GM06990 (cell line): ENCODE measurements at regions not wholly inside any gene's neighbourhood (a gene's known extent, or its start where the extent isn't known, plus 50 kb on each side); places are given as distances from the start of the nearest gene placed in this dataset.

Experiments
- DNase-seq: peaks from one replicate; pipeline ENCODE4 v3.0.0-alpha.2; 2011; ENCODE audit not compliant: insufficient read length; ENCODE audit errors: extremely low read depth
- H3K27me3 ChIP-seq: replicated peaks from 2 replicates; pipeline ENCODE4 v1.6.0; 2011; ENCODE audit warnings: low read length; ENCODE audit not compliant: control insufficient read depth, insufficient read depth
- H3K36me3 ChIP-seq: 2 replicates; pipeline ENCODE4 v1.5.1; 2011; ENCODE audit warnings: low read length; ENCODE audit not compliant: control insufficient read depth, insufficient read depth
- H3K4me3 ChIP-seq: replicated peaks from 2 replicates; pipeline ENCODE4 v1.5.1; 2011; ENCODE audit warnings: low read depth, mild to moderate bottlenecking, control low read depth, low read length
- TF ChIP-seq, protein P1 (sequence below): IDR thresholded peaks from 2 replicates; pipeline ENCODE4 v1.5.1; 2011; ENCODE audit warnings: low read length, control low read depth, mild to moderate bottlenecking, inconsistent platforms; ENCODE audit not compliant: insufficient read depth, poor library complexity, severe bottlenecking

DNA sequence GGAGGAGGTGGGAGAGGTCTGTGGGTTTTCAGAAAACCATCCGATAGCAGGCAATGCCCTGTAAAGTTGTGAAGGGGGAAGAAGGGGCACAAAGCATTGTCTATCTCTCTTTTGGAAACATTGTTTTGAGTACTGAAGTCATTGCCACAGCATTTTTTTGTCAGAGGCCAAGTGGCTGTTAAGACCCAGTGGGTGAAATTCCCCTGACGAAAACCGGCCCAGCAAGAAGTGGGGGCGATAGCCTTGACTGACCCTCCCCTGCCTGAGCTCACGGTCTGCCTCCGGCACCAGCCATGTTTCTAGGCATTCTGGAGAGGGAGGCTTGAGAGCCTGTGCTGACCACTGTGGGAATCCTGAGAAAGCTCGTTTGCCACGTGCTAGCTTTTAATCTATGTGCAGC lies 144.7 kb downstream of the RPS24 start:
- TF ChIP-seq, protein P1, sequence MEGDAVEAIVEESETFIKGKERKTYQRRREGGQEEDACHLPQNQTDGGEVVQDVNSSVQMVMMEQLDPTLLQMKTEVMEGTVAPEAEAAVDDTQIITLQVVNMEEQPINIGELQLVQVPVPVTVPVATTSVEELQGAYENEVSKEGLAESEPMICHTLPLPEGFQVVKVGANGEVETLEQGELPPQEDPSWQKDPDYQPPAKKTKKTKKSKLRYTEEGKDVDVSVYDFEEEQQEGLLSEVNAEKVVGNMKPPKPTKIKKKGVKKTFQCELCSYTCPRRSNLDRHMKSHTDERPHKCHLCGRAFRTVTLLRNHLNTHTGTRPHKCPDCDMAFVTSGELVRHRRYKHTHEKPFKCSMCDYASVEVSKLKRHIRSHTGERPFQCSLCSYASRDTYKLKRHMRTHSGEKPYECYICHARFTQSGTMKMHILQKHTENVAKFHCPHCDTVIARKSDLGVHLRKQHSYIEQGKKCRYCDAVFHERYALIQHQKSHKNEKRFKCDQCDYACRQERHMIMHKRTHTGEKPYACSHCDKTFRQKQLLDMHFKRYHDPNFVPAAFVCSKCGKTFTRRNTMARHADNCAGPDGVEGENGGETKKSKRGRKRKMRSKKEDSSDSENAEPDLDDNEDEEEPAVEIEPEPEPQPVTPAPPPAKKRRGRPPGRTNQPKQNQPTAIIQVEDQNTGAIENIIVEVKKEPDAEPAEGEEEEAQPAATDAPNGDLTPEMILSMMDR, result no peak
- Histone ChIP-seq H3K27me3 (no peaks in the 10 kb centered on the region; the same call in 1 of the 2 replicates), H3K4me3 (no peak overlapping the region), H3K36me3 (no peaks in the 10 kb centered on the region)
- DNase-seq, result no peak

DNA sequence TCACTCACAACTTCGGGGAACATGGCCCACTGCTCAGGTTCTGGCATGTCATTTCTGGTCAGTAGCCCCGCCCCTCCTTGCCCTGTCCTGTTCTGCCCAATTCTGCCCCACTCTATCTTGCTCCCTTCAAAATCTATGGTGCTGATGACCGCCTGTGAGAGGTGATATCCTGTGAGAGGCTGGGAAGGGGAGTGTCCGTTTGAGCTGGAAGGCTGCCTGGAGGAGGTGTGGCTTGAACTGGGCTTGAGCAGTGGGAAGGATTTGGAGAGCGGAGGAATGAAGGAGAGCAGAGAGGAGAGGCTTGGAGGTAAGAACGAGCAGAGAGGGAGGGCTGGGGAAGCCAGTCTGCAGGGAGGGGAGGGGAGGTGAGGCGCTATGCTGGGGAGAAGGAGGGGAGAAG lies 145.3 kb downstream of the RPS24 start:
- Histone ChIP-seq H3K27me3 (no peaks in the 10 kb centered on the region; the same call in 1 of the 2 replicates), H3K4me3 (no peak overlapping the region), H3K36me3 (no peaks in the 10 kb centered on the region)
- TF ChIP-seq, protein P1, result no peak
- DNase-seq, result no peak

DNA sequence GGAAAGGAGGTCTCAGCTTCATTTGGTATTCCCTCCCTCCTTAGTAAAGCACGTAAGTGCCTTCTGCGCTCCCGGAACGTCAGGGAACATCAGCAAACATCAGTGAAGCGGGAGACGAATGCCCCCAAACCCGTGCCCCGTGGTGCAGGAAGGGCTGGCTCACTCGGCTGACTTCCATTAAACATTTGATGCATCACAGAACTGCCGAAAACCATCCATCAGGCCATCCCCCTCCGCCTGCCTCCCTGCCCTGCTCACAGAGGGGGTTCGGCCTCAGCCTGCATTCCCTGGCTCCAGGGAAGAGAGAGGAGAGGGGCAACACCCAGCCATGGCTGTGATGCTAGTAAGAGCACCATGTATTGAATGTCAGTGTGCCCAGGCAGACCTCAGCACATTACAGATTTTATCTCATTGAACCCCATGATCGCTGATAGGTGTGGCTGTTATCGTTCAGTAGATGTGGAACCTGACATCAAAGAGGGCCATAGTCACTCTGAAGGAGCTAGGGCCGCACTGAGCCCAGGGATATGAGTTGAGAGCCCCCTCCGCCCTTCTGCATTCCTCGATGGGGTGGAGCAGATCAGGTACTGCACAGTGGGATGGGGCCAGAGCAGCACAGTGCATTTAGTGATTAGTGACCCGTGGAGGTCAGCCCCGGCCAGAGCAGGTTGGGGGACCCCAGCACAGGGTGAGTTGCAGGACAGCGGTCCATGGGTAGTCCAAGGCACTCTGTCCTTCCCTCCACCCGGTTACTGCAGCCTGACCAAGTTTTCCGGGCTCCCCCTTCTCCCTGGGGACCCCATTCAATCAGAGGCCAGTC lies 146.4 kb downstream of the RPS24 start:
- TF ChIP-seq, protein P1, result no peak
- DNase-seq, result no peak
- no peaks in the 10 kb centered on the region; the same call in 1 of the 2 replicates for H3K27me3 ChIP-seq
- no peaks in the 10 kb centered on the region for H3K36me3 ChIP-seq
- no peak overlapping the region for H3K4me3 ChIP-seq

DNA sequence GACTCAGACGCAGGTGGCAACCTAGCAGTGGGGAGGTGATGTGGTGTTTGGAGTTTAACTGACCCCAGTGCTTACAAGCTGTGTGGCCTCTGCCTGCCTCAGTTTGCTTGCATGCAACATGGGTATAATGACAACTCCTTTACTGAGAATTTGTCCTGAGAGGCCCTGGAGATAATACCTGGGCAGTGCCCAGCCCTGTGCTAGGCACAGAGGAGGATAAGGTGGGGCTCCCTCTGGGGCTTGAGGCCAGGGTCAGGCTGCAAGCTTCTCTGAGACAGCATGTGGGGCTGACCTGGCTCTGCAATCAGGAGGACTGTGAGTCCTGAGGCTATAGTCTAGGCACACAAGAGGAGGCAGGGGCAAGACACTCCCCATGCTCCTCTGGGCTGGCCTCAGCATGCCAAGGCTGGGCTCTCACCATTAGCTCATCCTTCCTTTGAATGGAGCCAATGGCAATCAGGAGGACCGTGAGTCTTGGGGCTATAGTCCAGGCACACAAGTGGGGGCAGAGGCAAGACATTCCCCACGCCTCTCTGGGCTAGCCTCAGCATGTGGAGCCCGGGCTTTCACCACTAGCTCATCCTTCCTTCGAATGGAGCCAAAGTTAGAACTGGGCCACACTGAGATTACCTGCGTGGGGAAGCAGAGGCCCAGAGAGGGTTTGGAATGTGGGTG lies 147.9 kb downstream of the RPS24 start:
- no peak for DNase-seq
- TF ChIP-seq, protein P1, result no peak

DNA sequence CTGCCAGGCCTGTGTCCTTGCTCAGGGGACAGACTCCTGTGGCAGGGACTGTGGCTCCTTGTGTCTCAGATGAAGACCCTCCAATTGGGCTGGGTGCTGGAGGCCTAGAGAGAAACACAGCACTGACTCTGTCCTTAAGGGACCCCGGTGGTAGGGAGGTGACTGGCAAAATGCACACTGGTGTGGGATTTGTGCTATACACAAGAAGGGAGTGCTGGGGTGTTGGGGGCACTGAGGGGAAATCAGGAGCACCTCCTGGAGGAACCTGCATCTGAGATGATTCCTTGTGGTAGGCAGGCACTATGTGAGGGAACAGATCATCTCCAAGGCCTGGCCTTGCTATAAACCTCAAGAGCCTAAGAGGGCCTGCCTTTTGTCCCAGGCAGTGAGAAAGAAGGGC lies 149.2 kb downstream of the RPS24 start:
- DNase-seq, result no peak
- Histone ChIP-seq H3K36me3 (no peaks in the 10 kb centered on the region), H3K27me3 (no peaks in the 10 kb centered on the region; the same call in 1 of the 2 replicates), H3K4me3 (no peak overlapping the region)
- TF ChIP-seq, protein P1, result no peak

More for the DNA sequence above, 147.9 kb downstream of the RPS24 start:
- Histone ChIP-seq H3K4me3 (no peak overlapping the region), H3K36me3 (no peaks in the 10 kb centered on the region), H3K27me3 (no peaks in the 10 kb centered on the region; the same call in 1 of the 2 replicates)
